IMR-90 (cell line): ENCODE measurements at regions not wholly inside any gene's neighbourhood (a gene's known extent, or its start where the extent isn't known, plus 50 kb on each side); places are given as distances from the start of the nearest gene placed in this dataset.

Experiments
- ATAC-seq: fragments of 200-7000 bp; cut with Tn5 transposase; 2 replicates; pipeline ENCODE4 v1.9.1; 2020; ENCODE audit warnings: low read depth, mild to moderate bottlenecking, moderate library complexity
- BruUV-seq: library from RNA; stranded (reverse); fragments of 400-500 nt; replicated peaks from 2 replicates; lab custom pipeline; 2021; lab: Mats Ljungman, UMichigan
- CTCF ChIA-PET: fragments of 300-600 bp; formaldehyde crosslinking; extraction: SDS; loops from one replicate; lab custom pipeline; 2021; ENCODE audit warnings: antibody characterized with exemption; lab: Yijun Ruan, JAX
- POLR2A ChIA-PET: fragments of 300-600 bp; sonication (Branson Sonifier 250); formaldehyde crosslinking; loops from one replicate; lab custom pipeline; 2022; ENCODE audit warnings: antibody characterized with exemption; ENCODE audit not compliant: unreplicated experiment; lab: Charles Lee
- DNase-seq: peaks from one replicate; pipeline ENCODE4 v3.0.0; 2013
- H2AFZ ChIP-seq: replicated peaks from 2 replicates; pipeline ENCODE3; 2013; ENCODE audit warnings: low read length, mild to moderate bottlenecking; ENCODE audit not compliant: poor library complexity
- H2AK5ac ChIP-seq: 2 replicates; pipeline ENCODE4 v1.6.1; 2013; ENCODE audit warnings: low read depth, low read length, inconsistent platforms
- H2AK9ac ChIP-seq: replicated peaks from 2 replicates; pipeline ENCODE3; 2013; ENCODE audit warnings: mild to moderate bottlenecking, low read depth, low read length, moderate library complexity; ENCODE audit not compliant: poor library complexity
- H2BK120ac ChIP-seq: 2 replicates; pipeline ENCODE4 v1.6.1; 2013; ENCODE audit warnings: low read depth, low read length, inconsistent platforms
- H2BK15ac ChIP-seq: 3 replicates; pipeline ENCODE4 v1.6.1; 2013; ENCODE audit warnings: low read depth, low read length, inconsistent platforms
- H2BK20ac ChIP-seq: 2 replicates; pipeline ENCODE4 v1.6.1; 2013; ENCODE audit warnings: low read depth, mild to moderate bottlenecking, inconsistent platforms, low read length, moderate library complexity
- H2BK5ac ChIP-seq: 2 replicates; pipeline ENCODE4 v1.6.1; 2013; ENCODE audit warnings: mild to moderate bottlenecking, low read depth, low read length, inconsistent platforms; ENCODE audit not compliant: poor library complexity, severe bottlenecking
- H3K14ac ChIP-seq: replicated peaks from 2 replicates; pipeline ENCODE4 v1.6.1; 2013; ENCODE audit warnings: low read depth, low read length, inconsistent platforms
- H3K18ac ChIP-seq: 2 replicates; pipeline ENCODE4 v1.6.1; 2013; ENCODE audit warnings: low read depth, low read length, control low read depth
- H3K23ac ChIP-seq: 2 replicates; pipeline ENCODE4 v1.6.1; 2013; ENCODE audit warnings: low read depth, low read length, inconsistent platforms
- H3K27ac ChIP-seq: 2 replicates; pipeline ENCODE4 v1.5.1; 2013; ENCODE audit warnings: mild to moderate bottlenecking, control low read depth, low read length; ENCODE audit not compliant: insufficient read depth
- H3K27me3 ChIP-seq: 2 replicates; pipeline ENCODE4 v1.6.1; 2013; ENCODE audit warnings: low read length; ENCODE audit not compliant: control insufficient read depth, insufficient read depth
- H3K36me3 ChIP-seq: 2 replicates; pipeline ENCODE4 v1.6.1; 2013; ENCODE audit warnings: low read length, mixed read lengths; ENCODE audit not compliant: control insufficient read depth, insufficient read depth
- H3K4ac ChIP-seq: 2 replicates; pipeline ENCODE4 v1.6.1; 2013; ENCODE audit warnings: low read depth, low read length, inconsistent platforms
- H3K4me1 ChIP-seq: 2 replicates; pipeline ENCODE4 v1.6.1; 2013; ENCODE audit warnings: low read length, mixed read lengths; ENCODE audit not compliant: control insufficient read depth, insufficient read depth
- H3K4me2 ChIP-seq: 2 replicates; pipeline ENCODE4 v1.6.1; 2013; ENCODE audit warnings: low read depth, mild to moderate bottlenecking, control low read depth, low read length, moderate library complexity
- H3K4me3 ChIP-seq: 2 replicates; pipeline ENCODE4 v1.5.1; 2013; ENCODE audit warnings: low read depth, mild to moderate bottlenecking, control low read depth, low read length, moderate library complexity; ENCODE audit not compliant: insufficient read depth
- H3K56ac ChIP-seq: 2 replicates; pipeline ENCODE4 v1.6.1; 2013; ENCODE audit warnings: low read length, inconsistent platforms; ENCODE audit not compliant: insufficient read depth; ENCODE audit errors: extremely low read depth
- H3K79me1 ChIP-seq, 2 experiments: 2 replicates each; pipeline ENCODE4 v1.6.1; 2013; ENCODE audit warnings: low read length in 2 of 2, inconsistent platforms in 1 of 2, low read depth in 1 of 2
- H3K9ac ChIP-seq: 2 replicates; pipeline ENCODE4 v1.6.1; 2013; ENCODE audit warnings: low read depth, low read length, control low read depth
- H3K9me1 ChIP-seq: 2 replicates; pipeline ENCODE4 v1.6.1; 2013; ENCODE audit warnings: low read length, inconsistent platforms; ENCODE audit not compliant: insufficient read depth
- H3K9me3 ChIP-seq: 2 replicates; pipeline ENCODE4 v1.6.1; 2013; ENCODE audit warnings: low read length; ENCODE audit not compliant: control insufficient read depth, insufficient read depth
- H4K20me1 ChIP-seq: 2 replicates; pipeline ENCODE4 v1.6.1; 2013; ENCODE audit warnings: low read length, inconsistent platforms; ENCODE audit not compliant: insufficient read depth
- H4K5ac ChIP-seq: 2 replicates; pipeline ENCODE4 v1.6.1; 2013; ENCODE audit warnings: mild to moderate bottlenecking, low read depth, low read length, control low read depth
- H4K8ac ChIP-seq, 2 experiments: 2 replicates each; pipeline ENCODE4 v1.6.1; 2013; ENCODE audit warnings: low read depth in 2 of 2, low read length in 2 of 2, control low read depth in 1 of 2, inconsistent platforms in 1 of 2
- H4K91ac ChIP-seq: 2 replicates; pipeline ENCODE4 v1.6.1; 2013; ENCODE audit warnings: low read depth, low read length, inconsistent platforms; ENCODE audit not compliant: insufficient read depth
- CEBPB ChIP-seq: IDR thresholded peaks from 2 replicates; pipeline ENCODE4 v1.6.1; 2012; ENCODE audit warnings: low read depth, low read length, improper control_type of control experiment
- CHD1 ChIP-seq: IDR thresholded peaks from 2 replicates; pipeline ENCODE4 v1.6.1; 2012; ENCODE audit warnings: low read depth, low read length, improper control_type of control experiment
- FOS ChIP-seq: fragments of 150-350 bp; IDR thresholded peaks from 2 replicates; pipeline ENCODE4 v1.6.1; 2016; ENCODE audit warnings: low read depth, low read length
- MAFK ChIP-seq: IDR thresholded peaks from 2 replicates; pipeline ENCODE4 v1.6.1; 2012; ENCODE audit warnings: low read depth, low read length, improper control_type of control experiment
- MAZ ChIP-seq: IDR thresholded peaks from 2 replicates; pipeline ENCODE4 v1.6.1; 2012; ENCODE audit warnings: low read depth, mild to moderate bottlenecking, low read length, improper control_type of control experiment, moderate library complexity, borderline replicate concordance
- NFE2L2 ChIP-seq: fragments of 150-350 bp; IDR thresholded peaks from 2 replicates; pipeline ENCODE4 v1.6.1; 2016; ENCODE audit warnings: low read depth, mild to moderate bottlenecking, low read length
- POLR2A ChIP-seq: IDR thresholded peaks from 2 replicates; pipeline ENCODE4 v1.6.1; 2012; ENCODE audit warnings: mild to moderate bottlenecking, low read depth, low read length
- RAD21 ChIP-seq: IDR thresholded peaks from 2 replicates; pipeline ENCODE4 v1.6.1; 2012; ENCODE audit warnings: low read length, improper control_type of control experiment
- RFX5 ChIP-seq: IDR thresholded peaks from 2 replicates; pipeline ENCODE4 v1.8.0; 2012; ENCODE audit warnings: low read depth, mild to moderate bottlenecking, low read length, moderate library complexity
- SMC3 ChIP-seq: fragments of 150-350 bp; IDR thresholded peaks from 2 replicates; pipeline ENCODE4 v1.6.1; 2016; ENCODE audit warnings: low read depth, mild to moderate bottlenecking, antibody characterized with exemption, low read length, moderate library complexity
- WGBS, 2 experiments: methylation state at CpG; one replicate each; pipeline versions ENCODE4 v1.1.5 to v1.1.7; 2013; ENCODE audit warnings: missing lambda C conversion rate in 2 of 2; ENCODE audit not compliant: insufficient read length in 1 of 2; ENCODE audit errors: extremely low coverage in 2 of 2; 5-methylcytosine and 5-hydroxymethylcytosine counted together
- dilution Hi-C: fragments of 300-500 bp; cut with HindIII; formaldehyde crosslinking; loops from one replicate; pipeline ENCODE4 v1.14.3; 2018; ENCODE audit warnings: low sequenced_read_pairs; ENCODE audit not compliant: unreplicated experiment
- in situ Hi-C: fragments of 300-500 bp; cut with MboI; formaldehyde crosslinking; loops from 3 replicates; pipeline ENCODE4 v1.14.3; 2019; ENCODE audit warnings: low sequenced_read_pairs, inconsistent platforms, mixed read lengths
- intact Hi-C: fragments of 100-400 bp; cut with micrococcal nuclease; formaldehyde crosslinking; loops from 2 replicates; pipeline ENCODE4 v1.10.0; 2022
- TF ChIP-seq, protein P1 (sequence below): conservative IDR thresholded peaks from 2 replicates; pipeline ENCODE4 v1.5.1; 2012; ENCODE audit warnings: mild to moderate bottlenecking, low read depth, low read length, improper control_type of control experiment
- TF ChIP-seq, protein P2 (sequence below): fragments of 150-350 bp; IDR thresholded peaks from 2 replicates; pipeline ENCODE4 v1.6.1; 2016; ENCODE audit warnings: low read depth, mild to moderate bottlenecking, low read length, moderate library complexity, borderline replicate concordance

DNA sequence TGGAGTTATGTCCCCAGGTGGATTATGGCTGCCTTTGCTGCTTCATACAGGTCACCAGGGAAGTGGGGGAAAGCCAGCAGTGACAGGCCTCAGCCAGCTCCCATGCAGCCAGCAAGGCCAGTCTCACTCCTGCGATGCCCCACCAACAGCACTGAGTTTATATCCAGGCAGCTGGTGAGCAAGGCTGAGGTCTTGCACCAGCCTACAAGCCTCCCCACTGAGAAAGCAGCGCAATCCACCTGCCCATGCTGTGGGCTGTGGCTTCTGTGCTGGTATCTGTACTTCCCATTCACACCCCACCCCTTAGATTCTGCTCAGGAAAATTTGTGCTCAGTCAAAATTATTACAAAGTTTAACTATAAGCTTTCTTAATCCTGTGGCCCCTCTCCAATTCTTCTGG, 153.5 kb downstream of the HHIP start:
- H3K9me3 ChIP-seq: no peaks in the 10 kb centered on the region

More for the DNA sequence above, 153.5 kb downstream of the HHIP start:
- H3K56ac ChIP-seq: no peak overlapping the region
- H3K36me3 ChIP-seq: no peaks in the 10 kb centered on the region
- H3K9me1 ChIP-seq: no peaks in the 10 kb centered on the region
- H3K23ac ChIP-seq: no peak overlapping the region
- H3K9ac ChIP-seq: no peak overlapping the region
- no peak overlapping the region for H2AFZ ChIP-seq
- no peaks in the 10 kb centered on the region for H4K20me1 ChIP-seq
- no peak overlapping the region for H3K14ac ChIP-seq
- no TSS peak for BruUV-seq
- H3K4me2 ChIP-seq: no peak overlapping the region
- no peak overlapping the region for H2BK15ac ChIP-seq
- dilution Hi-C loops (no loop called here), intact Hi-C loops (no loop called here), in situ Hi-C loops (no loop called here)
- no peak overlapping the region for H3K4ac ChIP-seq
- H3K27me3 ChIP-seq: no peaks in the 10 kb centered on the region
- H4K5ac ChIP-seq: no peak overlapping the region
- no peak overlapping the region for H3K18ac ChIP-seq
- H4K8ac ChIP-seq: no peak overlapping the region
- 20% methylated on average over 1 of the region's 2 CpGs; no CpG with 5 or more reads in 1 of the 2 experiments for WGBS, 2 experiments
- no peak overlapping the region for H2BK5ac ChIP-seq
- CTCF ChIA-PET: no interaction called here
- H3K27ac ChIP-seq: no peak overlapping the region
- no peak overlapping the region for H2AK9ac ChIP-seq
- POLR2A ChIA-PET: no interaction called here
- no peak overlapping the region for H2BK20ac ChIP-seq
- DNase-seq (no peak), ATAC-seq (no peak)
- no peak for TF ChIP-seq CHD1
- no peak for TF ChIP-seq RAD21
- no peak for TF ChIP-seq FOS
- TF ChIP-seq MAZ: no peak
- no peak for TF ChIP-seq MAFK
- no peak for TF ChIP-seq POLR2A
- TF ChIP-seq, protein P1, sequence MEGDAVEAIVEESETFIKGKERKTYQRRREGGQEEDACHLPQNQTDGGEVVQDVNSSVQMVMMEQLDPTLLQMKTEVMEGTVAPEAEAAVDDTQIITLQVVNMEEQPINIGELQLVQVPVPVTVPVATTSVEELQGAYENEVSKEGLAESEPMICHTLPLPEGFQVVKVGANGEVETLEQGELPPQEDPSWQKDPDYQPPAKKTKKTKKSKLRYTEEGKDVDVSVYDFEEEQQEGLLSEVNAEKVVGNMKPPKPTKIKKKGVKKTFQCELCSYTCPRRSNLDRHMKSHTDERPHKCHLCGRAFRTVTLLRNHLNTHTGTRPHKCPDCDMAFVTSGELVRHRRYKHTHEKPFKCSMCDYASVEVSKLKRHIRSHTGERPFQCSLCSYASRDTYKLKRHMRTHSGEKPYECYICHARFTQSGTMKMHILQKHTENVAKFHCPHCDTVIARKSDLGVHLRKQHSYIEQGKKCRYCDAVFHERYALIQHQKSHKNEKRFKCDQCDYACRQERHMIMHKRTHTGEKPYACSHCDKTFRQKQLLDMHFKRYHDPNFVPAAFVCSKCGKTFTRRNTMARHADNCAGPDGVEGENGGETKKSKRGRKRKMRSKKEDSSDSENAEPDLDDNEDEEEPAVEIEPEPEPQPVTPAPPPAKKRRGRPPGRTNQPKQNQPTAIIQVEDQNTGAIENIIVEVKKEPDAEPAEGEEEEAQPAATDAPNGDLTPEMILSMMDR: no peak
- TF ChIP-seq CEBPB: no peak
- no peak for TF ChIP-seq SMC3
- TF ChIP-seq, protein P2, sequence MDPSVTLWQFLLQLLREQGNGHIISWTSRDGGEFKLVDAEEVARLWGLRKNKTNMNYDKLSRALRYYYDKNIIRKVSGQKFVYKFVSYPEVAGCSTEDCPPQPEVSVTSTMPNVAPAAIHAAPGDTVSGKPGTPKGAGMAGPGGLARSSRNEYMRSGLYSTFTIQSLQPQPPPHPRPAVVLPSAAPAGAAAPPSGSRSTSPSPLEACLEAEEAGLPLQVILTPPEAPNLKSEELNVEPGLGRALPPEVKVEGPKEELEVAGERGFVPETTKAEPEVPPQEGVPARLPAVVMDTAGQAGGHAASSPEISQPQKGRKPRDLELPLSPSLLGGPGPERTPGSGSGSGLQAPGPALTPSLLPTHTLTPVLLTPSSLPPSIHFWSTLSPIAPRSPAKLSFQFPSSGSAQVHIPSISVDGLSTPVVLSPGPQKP: no peak
- TF ChIP-seq RFX5: no peak
- no peak for TF ChIP-seq NFE2L2
- H3K4me3 ChIP-seq: no peak overlapping the region
- H2AK5ac ChIP-seq: no peak overlapping the region
- no peak overlapping the region for H4K91ac ChIP-seq
- no peak overlapping the region for H2BK120ac ChIP-seq
- H3K79me1 ChIP-seq: no peaks in the 10 kb centered on the region
- no peaks in the 10 kb centered on the region for H3K4me1 ChIP-seq
